ENCODE measurements at regions not wholly inside any gene's neighbourhood (a gene's known extent, or its start where the extent isn't known, plus 50 kb on each side); places are given as distances from the start of the nearest gene placed in this dataset.

GRCh38 chr12:87841935-87842334, 187.3 kb downstream of the C12orf50 start:
- no peak for DNase-seq (ENCODE audit: low spot score)

- no peak for DNase-seq (ENCODE audit: low spot score)
Observed at GRCh38 chr12:87836190-87836589, 193.0 kb downstream of the C12orf50 start.

DNA sequence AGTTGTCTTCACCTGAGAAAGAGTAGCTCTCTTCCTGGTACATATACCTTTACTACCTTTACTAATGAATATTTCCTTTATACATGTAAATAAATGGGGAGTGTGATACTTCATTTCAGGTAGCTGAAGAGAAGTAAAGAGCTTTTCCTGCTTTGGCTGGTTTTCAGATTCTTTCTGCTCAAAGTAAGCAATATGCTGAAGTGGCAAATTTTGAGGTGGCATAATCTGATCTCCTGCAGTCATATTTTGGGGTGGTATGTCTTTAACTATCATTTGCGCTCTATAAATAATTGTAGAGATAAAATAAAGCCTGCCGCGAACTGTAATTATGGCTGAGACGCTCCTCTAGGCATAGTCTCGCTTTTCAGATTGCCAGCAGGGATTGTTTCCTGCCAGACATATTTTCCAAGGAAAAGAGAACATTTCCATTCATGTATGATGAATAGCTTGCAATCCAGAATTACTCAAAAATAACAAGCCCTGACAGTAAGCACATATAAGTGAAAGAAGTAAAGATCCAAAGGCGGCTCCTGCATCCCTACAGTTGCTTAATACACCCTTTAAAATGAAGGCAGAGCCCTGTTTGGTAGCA, 200.7 kb downstream of the C12orf50 start:
- no peak for DNase-seq (ENCODE audit: low spot score)

GRCh38 chr12:87827638-87828264, 201.4 kb downstream of the C12orf50 start:
- no peak for DNase-seq (ENCODE audit: low spot score)

GRCh38 chr12:87822923-87823322, 206.3 kb downstream of the C12orf50 start:
- DNase-seq (ENCODE audit: low spot score), result no peak

DNA sequence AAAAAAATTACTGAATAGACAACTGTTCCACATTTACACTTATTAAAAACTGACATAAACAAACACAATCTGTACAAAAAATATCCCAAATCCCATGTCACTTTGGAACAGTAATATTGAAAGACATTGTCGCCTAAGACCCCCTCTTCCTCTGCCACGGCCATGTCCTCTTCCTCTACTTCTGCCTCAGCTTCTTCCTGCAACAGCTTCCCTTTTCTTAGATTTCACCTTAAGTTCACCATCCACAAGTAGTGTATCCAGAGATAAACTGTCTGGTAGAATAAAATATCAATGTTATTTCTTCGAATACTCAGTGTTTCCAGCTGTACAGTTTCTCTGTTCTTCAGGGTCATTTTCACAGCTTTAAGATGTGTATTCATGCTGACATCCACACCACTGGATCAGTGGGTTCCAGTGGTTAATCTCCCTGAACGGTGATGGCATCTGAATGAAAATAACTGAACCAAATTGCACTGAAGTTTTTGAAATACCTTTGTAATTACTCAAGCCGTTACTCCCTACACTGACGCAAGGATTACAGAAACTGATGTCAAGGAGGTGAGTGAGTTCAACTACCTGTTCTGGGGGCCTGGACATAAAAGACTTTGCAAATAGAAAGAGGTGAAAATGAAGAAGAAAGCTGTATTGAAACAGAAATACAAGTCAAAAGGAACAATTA, 208.5 kb downstream of the C12orf50 start:
- DNase-seq (ENCODE audit: low spot score), result no peak

DNA sequence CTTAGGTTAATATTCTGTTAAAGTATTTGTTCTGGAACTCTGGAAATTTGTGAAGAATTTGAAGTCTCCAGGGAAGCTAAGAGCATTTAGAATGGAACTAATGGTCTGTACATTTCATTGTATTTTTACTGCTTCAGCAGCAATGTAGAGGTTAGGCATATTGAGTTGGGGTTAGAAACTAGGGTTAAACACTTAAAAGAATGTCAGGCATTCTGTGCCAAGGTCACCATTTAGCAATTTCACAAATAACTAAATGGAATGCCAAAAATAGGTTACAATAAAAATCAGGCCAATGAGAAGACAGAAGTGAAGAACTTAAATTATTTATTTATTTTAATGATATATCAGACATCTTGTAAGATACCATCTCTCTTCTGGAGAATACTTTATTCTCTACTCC, 210.8 kb downstream of the C12orf50 start:
- DNase-seq (ENCODE audit: low spot score), result no peak

- DNase-seq (ENCODE audit: low spot score), result no peak
Observed at GRCh38 chr12:87815771-87816585, 213.2 kb downstream of the C12orf50 start.

- DNase-seq (ENCODE audit: low spot score), result no peak
Observed at GRCh38 chr12:87814625-87815024, 214.6 kb downstream of the C12orf50 start.

GRCh38 chr12:87813476-87814234, 215.5 kb downstream of the C12orf50 start:
- peak; percentile 9 for DNase-seq (ENCODE audit: low spot score)

DNA sequence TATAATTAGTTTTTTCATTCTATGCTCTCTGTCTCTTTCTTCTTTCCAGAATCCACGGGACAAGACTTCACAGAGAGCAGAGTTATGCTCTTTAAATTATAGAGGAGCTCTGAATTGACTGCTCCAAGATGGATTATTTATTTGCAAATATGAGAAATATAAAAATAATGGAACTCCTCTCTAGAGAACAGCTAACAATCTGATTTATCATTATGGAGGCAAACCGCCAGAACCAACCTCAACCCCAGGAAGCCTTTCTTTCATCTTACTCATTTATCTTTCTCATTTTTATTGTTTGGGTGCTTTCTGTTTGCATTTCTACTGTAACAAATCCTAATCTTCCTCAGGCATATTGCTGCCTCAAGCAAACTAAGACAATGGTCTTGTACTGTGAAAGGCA, 216.5 kb downstream of the C12orf50 start:
- DNase-seq (ENCODE audit: low spot score), result no peak

GRCh38 chr12:87812030-87812429, 217.2 kb downstream of the C12orf50 start:
- no peak for DNase-seq (ENCODE audit: low spot score)

- DNase-seq (ENCODE audit: low spot score), result no peak
Observed at GRCh38 chr12:87809916-87810315, 219.3 kb downstream of the C12orf50 start.

- DNase-seq (ENCODE audit: low spot score), result no peak
Observed at GRCh38 chr12:87807086-87807485, 222.1 kb downstream of the C12orf50 start.

GRCh38 chr12:87806310-87806709, 222.9 kb downstream of the C12orf50 start:
- DNase-seq (ENCODE audit: low spot score), result no peak

GRCh38 chr12:87804386-87804785, 224.8 kb downstream of the C12orf50 start:
- DNase-seq (ENCODE audit: low spot score), result no peak

DNA sequence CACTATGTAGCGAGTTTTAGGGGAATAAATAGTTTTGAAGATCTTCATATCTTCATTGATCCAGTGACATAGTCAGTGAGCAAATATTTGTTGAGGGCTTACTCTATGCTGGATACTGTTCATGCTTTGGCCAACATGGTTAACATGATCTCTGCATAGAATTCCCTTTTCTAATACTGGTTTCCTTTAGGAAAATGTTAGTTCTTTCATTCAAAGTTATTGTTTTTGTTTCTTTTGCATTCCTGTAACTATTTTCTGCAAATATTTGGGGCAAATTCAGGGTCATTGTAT, 226.5 kb downstream of the C12orf50 start:
- DNase-seq (ENCODE audit: low spot score), result no peak

DNA sequence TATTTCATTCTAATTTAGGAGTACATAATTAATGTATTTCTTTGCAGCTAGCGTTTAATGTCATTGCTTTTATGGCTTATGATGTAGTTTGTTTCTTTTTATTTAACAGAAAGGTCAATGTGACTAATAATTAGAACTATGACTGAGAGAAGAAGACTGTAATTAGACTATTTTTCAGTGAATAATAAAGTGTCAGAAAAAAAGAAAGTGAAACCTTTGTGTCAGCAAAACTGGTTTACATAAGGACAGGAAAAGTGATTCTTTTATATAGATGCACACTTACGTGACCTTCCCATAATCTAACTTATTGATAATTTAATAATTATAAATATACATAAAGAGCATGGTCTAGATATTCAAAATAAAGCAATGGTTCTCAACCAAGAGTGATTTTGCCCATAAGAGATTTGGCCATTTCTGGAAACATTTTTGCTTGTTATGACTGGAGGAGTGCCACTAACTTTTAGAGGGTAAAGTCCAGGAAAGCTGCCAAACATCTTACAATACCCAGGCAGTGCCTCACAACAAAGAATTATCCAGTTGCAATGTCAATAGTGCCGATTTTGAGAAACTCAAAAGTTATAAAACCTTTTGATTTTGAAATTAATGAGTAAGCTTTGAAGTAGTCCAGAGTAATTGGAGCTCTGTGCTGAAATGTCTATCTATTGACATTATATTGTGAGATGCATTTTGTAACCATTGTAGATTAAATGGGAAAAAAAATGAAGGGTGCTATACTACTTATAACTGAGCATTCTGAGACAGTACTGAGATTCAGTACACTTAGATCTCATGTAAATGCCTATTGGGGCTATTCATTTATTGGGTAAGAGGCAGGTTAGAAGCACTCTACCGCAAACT, 227.1 kb downstream of the C12orf50 start:
- DNase-seq (ENCODE audit: low spot score), result no peak

GRCh38 chr12:87796961-87797516, 232.2 kb downstream of the C12orf50 start:
- no peak for DNase-seq (ENCODE audit: low spot score)

GRCh38 chr12:87795555-87795954, 233.6 kb downstream of the C12orf50 start:
- no peak for DNase-seq (ENCODE audit: low spot score)

DNA sequence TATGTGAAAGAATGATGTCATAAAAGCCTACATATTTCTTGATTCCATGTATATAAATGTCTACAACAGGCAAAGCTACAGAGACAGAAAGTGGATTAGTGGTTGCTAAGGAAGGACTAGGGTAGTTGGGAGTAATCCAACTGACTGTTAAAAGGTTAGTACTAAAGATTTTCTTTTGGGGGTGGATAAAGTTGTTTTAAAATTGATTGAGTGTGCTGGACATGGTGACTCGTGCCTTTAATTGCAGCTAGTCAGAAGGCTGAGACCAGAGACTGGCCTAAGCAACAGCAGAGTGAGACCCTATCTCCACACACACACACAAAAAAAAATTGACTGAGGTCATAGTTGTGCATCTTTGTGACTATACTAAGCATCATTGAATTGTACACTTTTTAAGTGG, 234.3 kb downstream of the C12orf50 start:
- no peak for DNase-seq (ENCODE audit: low spot score)

Measured in hepatic stellate cell (primary cell).